ENCODE measurements at regions not wholly inside any gene's neighbourhood (a gene's known extent, or its start where the extent isn't known, plus 50 kb on each side); places are given as distances from the start of the nearest gene placed in this dataset.

DNA sequence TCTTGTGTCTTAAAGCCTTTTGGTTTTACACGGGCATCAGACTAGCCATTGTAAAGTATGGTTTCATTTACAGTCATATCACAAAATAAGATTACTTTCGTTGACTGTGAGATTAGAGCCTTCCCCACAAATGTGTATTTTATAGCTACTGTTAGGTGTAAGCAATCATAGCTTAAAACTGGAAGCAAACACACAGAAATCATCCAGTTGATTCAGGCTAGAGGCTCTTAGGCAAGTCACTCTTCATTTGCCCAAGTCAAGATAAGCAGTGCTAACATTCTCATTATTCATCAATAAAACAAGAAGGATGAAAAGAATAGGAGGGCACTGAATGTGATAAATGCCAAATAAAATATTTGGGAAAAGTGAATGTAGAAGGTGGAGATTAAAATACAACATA is 448.7 kb upstream of the FAM241A start:
- H3K9me3 ChIP-seq = no peaks in the 10 kb centered on the region
- TF ChIP-seq, protein P1, sequence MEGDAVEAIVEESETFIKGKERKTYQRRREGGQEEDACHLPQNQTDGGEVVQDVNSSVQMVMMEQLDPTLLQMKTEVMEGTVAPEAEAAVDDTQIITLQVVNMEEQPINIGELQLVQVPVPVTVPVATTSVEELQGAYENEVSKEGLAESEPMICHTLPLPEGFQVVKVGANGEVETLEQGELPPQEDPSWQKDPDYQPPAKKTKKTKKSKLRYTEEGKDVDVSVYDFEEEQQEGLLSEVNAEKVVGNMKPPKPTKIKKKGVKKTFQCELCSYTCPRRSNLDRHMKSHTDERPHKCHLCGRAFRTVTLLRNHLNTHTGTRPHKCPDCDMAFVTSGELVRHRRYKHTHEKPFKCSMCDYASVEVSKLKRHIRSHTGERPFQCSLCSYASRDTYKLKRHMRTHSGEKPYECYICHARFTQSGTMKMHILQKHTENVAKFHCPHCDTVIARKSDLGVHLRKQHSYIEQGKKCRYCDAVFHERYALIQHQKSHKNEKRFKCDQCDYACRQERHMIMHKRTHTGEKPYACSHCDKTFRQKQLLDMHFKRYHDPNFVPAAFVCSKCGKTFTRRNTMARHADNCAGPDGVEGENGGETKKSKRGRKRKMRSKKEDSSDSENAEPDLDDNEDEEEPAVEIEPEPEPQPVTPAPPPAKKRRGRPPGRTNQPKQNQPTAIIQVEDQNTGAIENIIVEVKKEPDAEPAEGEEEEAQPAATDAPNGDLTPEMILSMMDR (IDR thresholded peaks at IDR 0.05) = no peak
- no peak for TF ChIP-seq POLR2A (IDR thresholded peaks at IDR 0.05)
- TF ChIP-seq POLR2AphosphoS5 (IDR thresholded peaks at IDR 0.05) = no peak
- no peak for TF ChIP-seq EP300 (IDR thresholded peaks at IDR 0.05)
- no peaks in the 10 kb centered on the region for H3K27me3 ChIP-seq
- H3K4me3 ChIP-seq = no peak overlapping the region
- H3K4me1 ChIP-seq = no peaks in the 10 kb centered on the region
- H3K36me3 ChIP-seq = no peaks in the 10 kb centered on the region
- WGBS, 2 donors (ENCODE audit: low coverage in 1 of 2) = 21 to 39% methylated on average over 2 of the region's 2 CpGs
- no peak for ATAC-seq
- no peak overlapping the region for H3K27ac ChIP-seq

DNA sequence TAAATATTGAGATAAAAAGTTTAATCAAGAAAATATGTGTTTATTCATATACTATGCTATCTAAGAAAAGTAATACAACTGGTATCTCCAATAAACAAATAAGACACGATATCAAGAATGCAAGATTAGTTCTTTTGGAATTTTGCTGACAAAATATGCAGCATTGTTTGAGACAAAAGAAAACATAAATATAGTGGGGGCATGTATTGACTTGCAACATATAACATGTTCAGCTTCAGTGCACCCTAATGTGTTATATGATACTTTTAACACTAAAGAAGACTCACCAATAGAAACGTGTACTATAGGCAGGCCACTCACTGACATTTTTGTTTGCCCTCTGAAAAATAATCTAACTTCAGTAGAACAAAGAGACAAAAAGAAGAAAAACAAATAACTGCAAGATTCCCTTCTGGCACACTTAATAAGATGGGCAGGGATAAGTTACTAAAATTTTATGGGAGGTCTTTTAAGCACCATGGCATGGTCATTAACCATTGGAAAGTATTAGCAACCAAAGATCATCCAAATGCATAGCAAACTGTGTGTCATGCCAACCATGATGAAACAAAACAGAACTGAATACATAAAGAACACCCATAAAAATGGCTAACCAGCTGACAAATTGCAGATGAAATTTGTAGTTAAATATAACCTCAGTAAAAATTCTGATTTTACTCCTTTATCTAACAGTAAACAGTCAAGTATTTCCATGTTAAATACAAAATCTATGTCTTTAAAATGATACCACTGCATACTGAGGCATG is 447.9 kb upstream of the FAM241A start:
- TF ChIP-seq EP300 (IDR thresholded peaks at IDR 0.05) = no peak
- TF ChIP-seq, protein P1 (IDR thresholded peaks at IDR 0.05) = no peak
- no peak for TF ChIP-seq POLR2A (IDR thresholded peaks at IDR 0.05)
- TF ChIP-seq POLR2AphosphoS5 (IDR thresholded peaks at IDR 0.05) = no peak

DNA sequence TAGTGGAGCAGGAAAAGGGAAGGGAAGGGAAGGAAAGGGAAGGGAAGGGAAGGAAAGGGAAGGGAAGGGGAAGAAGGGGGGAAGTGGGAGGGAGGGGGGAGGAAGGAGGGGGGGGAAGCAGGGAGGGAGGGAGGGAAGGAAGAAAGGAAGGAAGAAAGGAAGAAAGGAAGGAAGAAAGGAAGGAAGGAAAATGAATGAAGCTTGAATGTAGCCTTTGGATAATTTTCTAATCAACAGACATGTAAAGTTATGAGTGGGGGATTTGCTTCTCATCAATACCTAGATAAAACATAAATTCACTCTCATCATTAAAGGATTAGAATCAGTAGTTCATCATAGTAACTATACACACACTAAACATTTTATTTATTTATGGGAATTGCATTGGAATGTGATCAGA is 446.9 kb upstream of the FAM241A start:
- no peak for ATAC-seq
- Histone ChIP-seq H3K9me3 (no peaks in the 10 kb centered on the region), H3K27me3 (no peaks in the 10 kb centered on the region), H3K27ac (no peak overlapping the region), H3K36me3 (no peaks in the 10 kb centered on the region), H3K4me3 (no peak overlapping the region), H3K4me1 (no peaks in the 10 kb centered on the region)
- TF ChIP-seq POLR2AphosphoS5 (IDR thresholded peaks at IDR 0.05) (no peak), POLR2A (IDR thresholded peaks at IDR 0.05) (no peak), EP300 (IDR thresholded peaks at IDR 0.05) (no peak)
- TF ChIP-seq, protein P1 (IDR thresholded peaks at IDR 0.05) = no peak

More for the DNA sequence above, 447.9 kb upstream of the FAM241A start:
- Histone ChIP-seq H3K9me3 (no peaks in the 10 kb centered on the region), H3K36me3 (no peaks in the 10 kb centered on the region), H3K4me3 (no peak overlapping the region), H3K27me3 (no peaks in the 10 kb centered on the region), H3K4me1 (no peaks in the 10 kb centered on the region), H3K27ac (no peak overlapping the region)
- ATAC-seq = no peak
- 12 to 18% methylated on average over 2 of the region's 2 CpGs for WGBS, 2 donors (ENCODE audit: low coverage in 1 of 2)

DNA sequence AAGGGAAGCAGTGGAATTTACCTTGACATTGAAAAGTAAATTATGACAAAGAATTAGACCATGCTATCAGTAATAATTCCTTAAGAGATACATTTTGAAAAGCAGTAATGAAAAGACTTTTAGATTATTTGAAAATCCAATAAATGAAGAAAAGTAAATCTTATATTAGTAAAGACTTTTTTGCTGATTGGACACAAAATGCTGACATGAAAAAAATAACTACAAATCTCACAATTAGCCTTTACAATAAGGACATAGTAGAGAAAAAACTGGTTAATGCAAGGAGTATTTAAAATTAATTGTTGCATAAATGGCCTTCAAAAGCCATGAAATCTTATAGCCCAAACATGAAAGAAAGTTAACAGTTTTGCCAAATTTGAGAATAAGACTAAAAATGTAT is 446.1 kb upstream of the FAM241A start:
- Histone ChIP-seq H3K27me3 (no peaks in the 10 kb centered on the region), H3K9me3 (no peaks in the 10 kb centered on the region), H3K4me1 (no peaks in the 10 kb centered on the region), H3K36me3 (no peaks in the 10 kb centered on the region), H3K27ac (no peak overlapping the region), H3K4me3 (no peak overlapping the region)
- ATAC-seq = no peak
- no peak for TF ChIP-seq POLR2AphosphoS5 (IDR thresholded peaks at IDR 0.05)
- TF ChIP-seq EP300 (IDR thresholded peaks at IDR 0.05) = no peak
- TF ChIP-seq, protein P1 (IDR thresholded peaks at IDR 0.05) = no peak
- no peak for TF ChIP-seq POLR2A (IDR thresholded peaks at IDR 0.05)

DNA sequence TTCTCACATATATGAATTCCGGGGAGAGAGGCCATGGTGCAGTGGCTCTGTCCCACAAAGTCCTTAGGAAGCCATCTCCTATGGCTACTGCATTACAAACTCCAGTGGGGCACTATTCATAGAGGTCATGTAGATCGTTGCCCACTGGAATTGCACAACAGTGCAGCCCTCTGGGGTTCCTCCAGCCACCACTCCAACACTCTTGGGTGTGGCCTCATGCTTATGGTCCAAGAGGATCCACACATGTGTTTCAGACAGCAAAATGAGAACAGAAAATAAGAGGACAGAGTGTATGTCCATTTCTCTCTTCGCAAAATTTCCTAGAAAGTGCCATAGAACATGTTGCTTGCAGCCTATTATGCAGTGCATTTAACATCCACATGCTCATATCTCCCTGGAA is 444.2 kb upstream of the FAM241A start:
- Histone ChIP-seq H3K36me3 (no peaks in the 10 kb centered on the region), H3K9me3 (no peaks in the 10 kb centered on the region), H3K4me1 (no peaks in the 10 kb centered on the region), H3K27me3 (no peaks in the 10 kb centered on the region), H3K27ac (no peak overlapping the region), H3K4me3 (no peak overlapping the region)
- TF ChIP-seq, protein P1 (IDR thresholded peaks at IDR 0.05) = no peak
- TF ChIP-seq EP300 (IDR thresholded peaks at IDR 0.05) = no peak
- no peak for TF ChIP-seq POLR2AphosphoS5 (IDR thresholded peaks at IDR 0.05)
- TF ChIP-seq POLR2A (IDR thresholded peaks at IDR 0.05) = no peak
- no peak for ATAC-seq
- 81 to 87% methylated on average over 2 of the region's 3 CpGs for WGBS, 2 donors (ENCODE audit: low coverage in 1 of 2)
